ENCODE measurements at regions not wholly inside any gene's neighbourhood (a gene's known extent, or its start where the extent isn't known, plus 50 kb on each side); places are given as distances from the start of the nearest gene placed in this dataset.

DNA sequence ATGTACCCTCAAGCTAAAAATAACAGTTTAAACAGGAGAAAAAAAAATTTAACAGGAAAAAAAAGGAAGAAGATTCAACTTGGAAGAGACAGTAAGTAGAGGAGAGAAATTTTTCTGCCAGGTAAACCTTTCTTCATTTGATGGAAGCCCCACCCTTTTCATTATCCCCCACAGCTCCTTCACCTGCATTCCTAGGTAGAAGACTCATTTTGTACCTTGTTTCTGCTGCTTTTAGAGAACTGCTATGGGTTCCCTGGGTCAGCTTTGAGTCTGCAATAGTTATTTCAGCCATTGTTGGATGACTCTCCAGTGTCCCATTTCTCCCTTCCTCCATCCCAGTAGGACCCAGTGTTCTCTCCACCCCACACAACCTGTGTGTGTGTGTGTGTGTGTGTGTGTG lies 74.1 kb upstream of the CPEB4 start:
- CTCF ChIA-PET: interaction anchor here (0.6 to 0.7 kb wide), 2 partner anchors 83 to 314 kb away, joined by 3 read pairs; no protein-coding TSS in a partner anchor
- Mint-ChIP-seq H3K36me3 (peaks cover 3% of the 10 kb centered on the region), H3K27me3 (peaks cover 5 to 12% of the 10 kb centered on the region in 2 donors), H3K27ac (no peak overlapping the region), H3K4me3 (no peak overlapping the region), H3K9me3 (peaks cover under 1 to 11% (median 8%) of the 10 kb centered on the region in 3 donors), H3K4me1 (no peaks in the 10 kb centered on the region)
- no peaks in the 10 kb centered on the region for H3K36me3 ChIP-seq (ENCODE audit: control insufficient read depth in 2 of 2, extremely low read depth in 1 of 2, insufficient read depth in 1 of 2, low read length in 1 of 2)
- H3K4me1 ChIP-seq (ENCODE audit: control insufficient read depth in 1 of 2, extremely low read depth in 1 of 2, insufficient read depth in 2 of 2, low read length in 2 of 2): no peaks in the 10 kb centered on the region
- ATAC-seq (replicated peaks in 1 of 4): no peak
- no peak overlapping the region for H3K27ac ChIP-seq (ENCODE audit: low read length)
- peaks cover 0 to 7% of the 10 kb centered on the region in 2 experiments for H3K27me3 ChIP-seq (replicated peaks in 1 of 2; ENCODE audit: control insufficient read depth in 2 of 2, extremely low read depth in 1 of 2, insufficient read depth in 2 of 2, low read length in 1 of 2)
- no peak for DNase-seq
- POLR2A ChIA-PET: no interaction called here
- H3K9me3 ChIP-seq: no peaks in the 10 kb centered on the region
- no peak overlapping the region for H3K4me3 ChIP-seq (ENCODE audit: control insufficient read depth in 1 of 2, extremely low read depth in 1 of 2, low read length in 1 of 2)

DNA sequence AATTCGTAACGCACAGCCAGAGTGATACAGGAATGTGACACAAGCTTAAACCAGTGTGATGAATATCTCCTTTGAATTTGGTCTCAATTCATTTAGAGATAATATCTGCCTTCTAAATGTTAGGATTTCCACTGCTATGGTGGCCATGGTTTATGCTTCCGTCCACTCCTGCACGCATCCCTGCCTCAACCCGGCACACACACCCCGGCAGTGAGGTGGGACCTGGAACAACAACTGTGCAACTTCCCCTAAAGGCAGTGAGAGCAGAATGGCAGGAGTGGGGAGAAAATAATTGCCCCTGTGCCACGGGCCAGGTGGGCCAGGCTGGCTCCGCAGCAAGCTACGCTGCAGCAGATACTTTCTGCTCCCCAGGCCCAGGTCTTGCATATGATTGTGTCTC lies 72.6 kb upstream of the CPEB4 start:
- WGBS (ENCODE audit: insufficient coverage): 86% methylated on average over 3 of the region's 9 CpGs
- H3K27ac Mint-ChIP-seq: no peak overlapping the region
- H3K27ac ChIP-seq (ENCODE audit: low read length): no peak overlapping the region
- no peaks in the 10 kb centered on the region for H3K36me3 ChIP-seq (ENCODE audit: control insufficient read depth in 2 of 2, extremely low read depth in 1 of 2, insufficient read depth in 1 of 2, low read length in 1 of 2)
- no peak overlapping the region for H3K4me3 Mint-ChIP-seq
- peaks cover 0 to 7% of the 10 kb centered on the region in 2 experiments for H3K27me3 ChIP-seq (replicated peaks in 1 of 2; ENCODE audit: control insufficient read depth in 2 of 2, extremely low read depth in 1 of 2, insufficient read depth in 2 of 2, low read length in 1 of 2)
- no peaks in the 10 kb centered on the region for H3K9me3 ChIP-seq
- POLR2A ChIA-PET: no interaction called here
- CTCF ChIA-PET: no interaction called here
- DNase-seq: no peak
- H3K4me3 ChIP-seq (ENCODE audit: control insufficient read depth in 1 of 2, extremely low read depth in 1 of 2, low read length in 1 of 2): no peak overlapping the region
- H3K4me1 Mint-ChIP-seq: peaks cover 0 to 4% (median under 1%) of the 10 kb centered on the region in 3 donors
- H3K36me3 Mint-ChIP-seq: peaks cover 3% of the 10 kb centered on the region
- ATAC-seq (replicated peaks in 1 of 4): no peak
- H3K27me3 Mint-ChIP-seq: peaks cover 5 to 12% of the 10 kb centered on the region in 2 donors
- H3K9me3 Mint-ChIP-seq: peaks cover 5 to 17% (median 7%) of the 10 kb centered on the region in 3 donors
- no peaks in the 10 kb centered on the region for H3K4me1 ChIP-seq (ENCODE audit: control insufficient read depth in 1 of 2, extremely low read depth in 1 of 2, insufficient read depth in 2 of 2, low read length in 2 of 2)

DNA sequence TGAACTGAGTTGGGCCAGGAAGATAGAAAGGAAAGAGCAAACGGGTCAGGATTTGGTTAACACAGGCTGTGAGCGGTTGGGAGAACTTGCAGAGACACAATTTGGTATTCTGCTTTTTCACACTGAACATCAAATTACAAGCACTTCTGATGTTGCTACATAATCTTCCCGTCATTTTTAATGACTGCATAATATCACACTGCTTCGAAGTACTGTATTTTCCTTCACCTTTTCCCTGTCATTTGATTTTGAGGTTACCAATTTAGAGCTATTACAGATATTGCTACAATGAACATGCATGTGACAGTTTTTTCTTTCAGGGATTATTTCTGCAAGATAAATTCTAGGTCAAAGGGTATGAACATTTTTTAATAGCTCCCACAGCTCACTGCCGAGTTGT lies 71.4 kb upstream of the CPEB4 start:
- H3K4me3 ChIP-seq (ENCODE audit: control insufficient read depth in 1 of 2, extremely low read depth in 1 of 2, low read length in 1 of 2): no peak overlapping the region
- H3K4me3 Mint-ChIP-seq: no peak overlapping the region
- no peaks in the 10 kb centered on the region for H3K4me1 ChIP-seq (ENCODE audit: control insufficient read depth in 1 of 2, extremely low read depth in 1 of 2, insufficient read depth in 2 of 2, low read length in 2 of 2)
- H3K36me3 ChIP-seq (ENCODE audit: control insufficient read depth in 2 of 2, extremely low read depth in 1 of 2, insufficient read depth in 1 of 2, low read length in 1 of 2): no peaks in the 10 kb centered on the region
- H3K27ac ChIP-seq (ENCODE audit: low read length): no peak overlapping the region
- peaks cover 0 to 15% (median 5%) of the 10 kb centered on the region in 3 donors for H3K9me3 Mint-ChIP-seq
- CTCF ChIA-PET: no interaction called here
- no peak overlapping the region for H3K27ac Mint-ChIP-seq
- H3K27me3 Mint-ChIP-seq: peaks cover 5 to 12% of the 10 kb centered on the region in 2 donors
- H3K27me3 ChIP-seq (replicated peaks in 1 of 2; ENCODE audit: control insufficient read depth in 2 of 2, extremely low read depth in 1 of 2, insufficient read depth in 2 of 2, low read length in 1 of 2): peaks cover 0 to 7% of the 10 kb centered on the region in 2 experiments
- ATAC-seq (replicated peaks in 1 of 4): no peak
- no peak for DNase-seq
- no peaks in the 10 kb centered on the region for H3K9me3 ChIP-seq
- WGBS (ENCODE audit: insufficient coverage): no CpG with 5 or more reads among the region's 5 CpGs
- peaks cover 3% of the 10 kb centered on the region for H3K36me3 Mint-ChIP-seq
- POLR2A ChIA-PET: no interaction called here
- peaks cover 9 to 15% (median 9%) of the 10 kb centered on the region in 3 donors for H3K4me1 Mint-ChIP-seq

DNA sequence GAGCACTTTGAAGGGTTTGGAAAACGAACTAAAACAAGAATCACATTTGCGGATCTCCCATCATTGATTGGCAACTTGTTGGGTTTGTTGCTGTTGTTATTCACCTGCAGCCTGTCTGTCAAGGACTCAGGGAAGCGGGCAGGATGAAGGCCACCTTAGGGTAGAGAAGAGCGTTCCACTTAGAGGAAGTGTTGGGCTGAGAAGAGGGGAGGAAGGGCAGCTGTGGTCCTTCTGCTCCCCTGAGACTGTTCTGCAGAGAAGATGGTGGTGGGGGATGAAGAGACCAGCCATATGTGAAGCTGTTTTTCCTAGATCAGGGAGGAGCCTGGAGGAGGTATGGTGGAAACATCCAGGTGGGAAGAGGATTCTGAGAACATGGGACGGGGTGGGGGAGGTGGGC lies 70.6 kb upstream of the CPEB4 start:
- Mint-ChIP-seq H3K36me3 (peaks cover 3% of the 10 kb centered on the region), H3K4me3 (no peak overlapping the region), H3K27ac (no peak overlapping the region), H3K27me3 (peaks cover 5 to 12% of the 10 kb centered on the region in 2 donors), H3K4me1 (peaks cover 9 to 19% (median 10%) of the 10 kb centered on the region in 3 donors), H3K9me3 (peaks cover 0 to 12% (median 5%) of the 10 kb centered on the region in 3 donors)
- Histone ChIP-seq H3K36me3 (ENCODE audit: control insufficient read depth in 2 of 2, extremely low read depth in 1 of 2, insufficient read depth in 1 of 2, low read length in 1 of 2) (no peaks in the 10 kb centered on the region), H3K4me3 (ENCODE audit: control insufficient read depth in 1 of 2, extremely low read depth in 1 of 2, low read length in 1 of 2) (no peak overlapping the region), H3K9me3 (no peaks in the 10 kb centered on the region), H3K27me3 (replicated peaks in 1 of 2; ENCODE audit: control insufficient read depth in 2 of 2, extremely low read depth in 1 of 2, insufficient read depth in 2 of 2, low read length in 1 of 2) (peaks cover 0 to 7% of the 10 kb centered on the region in 2 experiments), H3K27ac (ENCODE audit: low read length) (no peak overlapping the region), H3K4me1 (ENCODE audit: control insufficient read depth in 1 of 2, extremely low read depth in 1 of 2, insufficient read depth in 2 of 2, low read length in 2 of 2) (no peaks in the 10 kb centered on the region)
- POLR2A ChIA-PET: no interaction called here
- whole genome bisulfite sequencing (ENCODE audit: insufficient coverage): 82% methylated on average over 5 of the region's 5 CpGs
- no peak for ATAC-seq (replicated peaks in 1 of 4)
- CTCF ChIA-PET: no interaction called here
- no peak for DNase-seq

DNA sequence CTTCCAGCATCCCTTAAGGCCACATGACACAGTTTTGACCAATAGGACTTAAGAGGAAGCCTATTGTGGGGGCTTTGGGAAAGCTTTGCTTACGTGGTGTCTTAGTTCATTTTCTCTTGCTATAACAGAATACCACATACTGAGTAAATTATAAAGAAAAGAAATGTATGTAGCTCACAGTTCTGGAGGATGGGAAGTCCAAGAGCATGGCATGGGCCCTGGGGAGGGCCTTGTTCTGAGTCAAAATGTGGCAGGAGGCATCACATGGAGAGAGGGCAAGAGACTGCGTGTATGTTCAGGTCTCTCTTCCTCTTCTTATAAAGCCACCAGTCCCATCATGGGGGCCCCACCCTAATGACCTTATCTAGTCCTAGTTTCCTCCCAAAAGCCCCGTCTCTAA lies 68.6 kb upstream of the CPEB4 start:
- no peaks in the 10 kb centered on the region for H3K4me1 ChIP-seq (ENCODE audit: control insufficient read depth in 1 of 2, extremely low read depth in 1 of 2, insufficient read depth in 2 of 2, low read length in 2 of 2)
- WGBS (ENCODE audit: insufficient coverage): no CpG with 5 or more reads among the region's 3 CpGs

DNA sequence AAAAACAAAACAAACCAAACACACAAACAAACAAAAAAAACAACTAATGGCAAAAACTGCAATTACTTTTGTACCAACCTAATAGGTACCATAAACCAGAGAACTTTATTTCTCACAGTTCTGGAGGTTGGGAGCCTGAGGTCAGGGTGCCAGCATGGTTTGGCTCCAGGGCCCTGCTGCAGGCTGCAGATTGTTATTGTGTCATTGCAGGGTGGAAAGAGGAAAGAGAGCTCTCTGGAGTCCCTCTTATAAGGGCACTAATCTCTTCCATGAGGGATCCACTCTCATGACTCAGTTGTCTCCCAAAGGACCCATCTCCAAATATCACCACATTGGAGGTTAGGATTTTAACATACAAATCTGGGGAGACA lies 64.9 kb upstream of the CPEB4 start:
- Mint-ChIP-seq H3K27me3 (peaks cover 0 to 4% of the 10 kb centered on the region in 2 donors), H3K36me3 (no peaks in the 10 kb centered on the region), H3K4me3 (no peak overlapping the region), H3K27ac (no peak overlapping the region), H3K9me3 (peaks cover 7 to 22% (median 12%) of the 10 kb centered on the region in 3 donors), H3K4me1 (peaks cover 9 to 26% (median 10%) of the 10 kb centered on the region in 3 donors)
- ChIA-PET CTCF (no interaction called here), POLR2A (no interaction called here)
- ATAC-seq (replicated peaks in 1 of 4) (no peak), DNase-seq (no peak)
- no peak overlapping the region for H3K27ac ChIP-seq (ENCODE audit: low read length)
- H3K4me3 ChIP-seq (ENCODE audit: control insufficient read depth in 1 of 2, extremely low read depth in 1 of 2, low read length in 1 of 2): no peak overlapping the region
- H3K4me1 ChIP-seq (ENCODE audit: control insufficient read depth in 1 of 2, extremely low read depth in 1 of 2, insufficient read depth in 2 of 2, low read length in 2 of 2): no peaks in the 10 kb centered on the region
- H3K9me3 ChIP-seq: no peaks in the 10 kb centered on the region
- no peaks in the 10 kb centered on the region for H3K36me3 ChIP-seq (ENCODE audit: control insufficient read depth in 2 of 2, extremely low read depth in 1 of 2, insufficient read depth in 1 of 2, low read length in 1 of 2)
- no peaks in the 10 kb centered on the region for H3K27me3 ChIP-seq (replicated peaks in 1 of 2; ENCODE audit: control insufficient read depth in 2 of 2, extremely low read depth in 1 of 2, insufficient read depth in 2 of 2, low read length in 1 of 2)

More for the DNA sequence above, 68.6 kb upstream of the CPEB4 start:
- no peak overlapping the region for H3K4me3 ChIP-seq (ENCODE audit: control insufficient read depth in 1 of 2, extremely low read depth in 1 of 2, low read length in 1 of 2)
- peaks cover 0 to 12% (median 5%) of the 10 kb centered on the region in 3 donors for H3K9me3 Mint-ChIP-seq
- no peak overlapping the region for H3K4me3 Mint-ChIP-seq
- H3K36me3 Mint-ChIP-seq: peaks cover 3% of the 10 kb centered on the region
- ATAC-seq (replicated peaks in 1 of 4): no peak
- H3K27ac ChIP-seq (ENCODE audit: low read length): no peak overlapping the region
- H3K4me1 Mint-ChIP-seq: peaks cover 9 to 26% (median 10%) of the 10 kb centered on the region in 3 donors
- H3K36me3 ChIP-seq (ENCODE audit: control insufficient read depth in 2 of 2, extremely low read depth in 1 of 2, insufficient read depth in 1 of 2, low read length in 1 of 2): no peaks in the 10 kb centered on the region
- H3K27ac Mint-ChIP-seq: no peak overlapping the region
- H3K27me3 ChIP-seq (replicated peaks in 1 of 2; ENCODE audit: control insufficient read depth in 2 of 2, extremely low read depth in 1 of 2, insufficient read depth in 2 of 2, low read length in 1 of 2): peaks cover 0 to 7% of the 10 kb centered on the region in 2 experiments
- DNase-seq: no peak
- ChIA-PET CTCF (no interaction called here), POLR2A (interaction anchor here in 1 of 2 donors (0.5 kb wide), 1 partner anchor 10 kb away, joined by 6 read pairs; no protein-coding TSS in a partner anchor)
- no peaks in the 10 kb centered on the region for H3K9me3 ChIP-seq
- peaks cover 5 to 12% of the 10 kb centered on the region in 2 donors for H3K27me3 Mint-ChIP-seq

All from T-cell (primary cell).